Central memory CD4-positive, alpha-beta T cell (primary cell): ENCODE measurements at regions not wholly inside any gene's neighbourhood (a gene's known extent, or its start where the extent isn't known, plus 50 kb on each side); places are given as distances from the start of the nearest gene placed in this dataset.

Experiments used
- DNase-seq: peaks from one replicate; pipeline ENCODE4 v3.0.0; 2022

DNA sequence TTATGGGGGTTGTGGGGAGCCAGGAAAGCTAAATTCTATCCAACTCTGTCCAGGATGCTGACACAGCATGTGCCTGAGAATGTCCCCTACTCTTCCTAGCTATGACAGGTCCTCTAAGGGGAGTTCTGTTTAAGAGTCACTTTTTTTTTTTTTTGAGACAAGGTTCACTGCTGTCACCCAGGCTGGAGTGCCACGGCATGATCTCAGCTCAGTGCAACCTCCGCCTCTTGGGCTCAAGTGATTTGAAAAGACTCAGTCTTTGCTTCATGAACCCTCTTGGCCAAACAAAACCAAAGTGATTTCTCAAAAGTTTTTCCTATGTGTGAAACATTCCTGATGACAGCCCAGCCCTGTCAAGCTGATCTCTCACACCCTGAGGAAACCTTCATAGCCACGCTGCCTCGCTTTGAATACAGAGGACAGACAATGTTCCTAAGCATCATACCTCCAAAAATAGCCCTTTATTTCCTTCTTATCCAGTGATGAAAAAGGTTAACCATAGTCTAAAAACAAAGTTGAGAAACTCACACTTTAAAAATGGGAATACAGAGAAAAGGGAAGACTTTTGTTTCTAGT, 105.5 kb upstream of the PROK2 start:
- DNase-seq = no peak

DNA sequence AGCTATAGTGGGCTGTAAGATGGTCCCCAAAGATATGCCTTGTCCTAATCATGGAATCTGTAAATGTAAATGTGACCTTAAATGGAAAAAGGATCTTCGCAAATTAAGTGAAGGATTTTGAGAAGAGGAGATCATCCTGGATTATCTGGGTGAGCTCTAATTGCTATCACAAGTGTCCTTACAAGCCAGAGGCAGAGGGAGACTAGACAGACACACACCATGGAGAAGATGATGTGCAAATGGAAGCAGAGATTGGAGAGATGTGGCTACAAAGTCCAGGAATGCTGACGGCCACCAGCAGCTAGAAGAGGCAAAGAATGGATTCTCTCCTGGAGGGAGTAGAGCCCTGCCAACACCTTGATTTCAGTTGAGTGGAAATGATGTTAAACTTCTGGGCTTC, 102.3 kb upstream of the PROK2 start:
- DNase-seq = no peak

DNA sequence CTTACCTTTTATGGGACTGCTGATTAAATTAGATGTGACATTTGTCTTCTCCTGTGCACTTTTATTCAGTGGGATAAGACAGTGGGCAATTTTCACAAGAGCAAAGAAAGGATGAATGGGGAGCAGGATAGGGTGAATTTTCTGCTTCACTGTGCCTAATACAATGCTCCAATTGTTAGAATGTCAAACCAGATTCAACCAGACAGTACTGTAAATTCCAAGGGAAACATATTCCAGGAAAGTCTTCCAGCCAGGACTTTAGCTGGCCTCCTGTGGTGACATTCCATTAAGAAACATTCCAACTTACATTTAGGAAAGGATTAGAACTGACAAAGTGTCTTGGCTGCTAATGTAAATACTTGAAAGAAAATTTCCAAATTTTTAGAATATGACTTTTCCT, 100.1 kb upstream of the PROK2 start:
- no peak for DNase-seq

DNA sequence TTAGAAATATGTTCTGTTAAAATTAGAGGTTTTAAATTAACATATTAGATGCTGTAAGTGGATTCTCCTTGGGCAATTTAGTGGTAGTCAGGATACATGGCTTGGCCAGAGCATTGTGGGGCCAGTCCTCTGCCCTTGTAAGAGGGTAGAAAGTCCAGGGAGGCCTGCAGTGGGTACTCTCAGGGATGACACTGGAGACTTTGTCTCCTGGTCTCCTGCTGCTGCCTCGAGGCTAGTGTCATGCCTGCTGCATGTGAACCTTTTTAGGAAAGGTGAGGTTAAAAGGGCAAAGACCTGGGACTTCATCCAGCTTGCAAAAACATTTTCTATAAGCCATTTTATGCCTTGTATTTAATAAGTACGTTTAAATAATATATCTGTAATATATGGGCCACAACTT, 96.8 kb upstream of the PROK2 start:
- DNase-seq = no peak

- no peak for DNase-seq
These were observed 96.1 kb upstream of the PROK2 start for GRCh38 chr3:71881041-71881440.

GRCh38 chr3:71879089-71879488, 94.1 kb upstream of the PROK2 start:
- DNase-seq = no peak

- no peak for DNase-seq
These were observed 91.5 kb upstream of the PROK2 start for GRCh38 chr3:71876135-71877105.

GRCh38 chr3:71875461-71875947, 90.6 kb upstream of the PROK2 start:
- peak; percentile 57 for DNase-seq

DNA sequence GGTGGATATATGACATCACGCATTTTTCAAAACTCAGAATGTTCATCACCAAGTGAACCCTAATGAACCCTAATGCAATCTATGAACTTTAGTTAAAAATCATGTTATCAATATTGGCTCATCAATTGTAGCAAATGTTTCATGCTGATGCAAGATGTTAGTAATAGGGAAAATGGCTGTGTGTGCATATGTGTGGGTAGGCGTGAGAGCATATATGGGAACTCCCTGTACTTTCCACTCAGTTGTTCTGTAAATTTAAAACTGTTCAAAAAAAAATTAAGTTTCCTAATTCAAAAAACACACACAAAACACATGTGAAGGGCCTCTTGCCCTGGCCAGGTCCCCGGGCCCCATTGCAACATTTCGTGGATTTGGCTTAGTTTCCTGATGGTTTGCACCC, 89.7 kb upstream of the PROK2 start:
- DNase-seq = no peak

DNA sequence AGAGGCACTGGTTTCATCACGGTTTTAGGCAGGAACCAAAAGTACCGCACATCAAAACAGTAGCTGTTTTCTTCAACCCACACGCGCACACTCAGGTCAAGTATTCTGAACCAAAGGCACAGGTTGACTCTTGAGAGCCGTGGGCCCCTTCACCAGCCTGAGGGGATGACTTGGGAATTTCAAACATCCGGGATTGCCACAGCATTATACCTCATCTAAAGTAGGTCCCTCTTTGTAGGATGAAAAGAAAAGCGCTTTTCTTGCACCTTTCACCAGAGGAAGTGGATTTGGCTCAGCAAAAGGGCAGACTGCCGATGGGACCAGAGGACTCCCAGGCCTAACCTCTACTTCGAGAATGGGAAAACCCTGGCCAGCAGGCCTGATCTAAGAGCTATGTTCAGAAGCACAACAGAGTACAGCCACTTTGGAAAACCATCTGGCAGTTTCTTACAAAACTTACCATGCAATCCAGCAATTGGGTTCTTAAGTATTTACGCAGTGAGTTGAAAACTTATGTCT, 88.2 kb upstream of the PROK2 start:
- DNase-seq = no peak

- DNase-seq = no peak
These were observed 87.3 kb upstream of the PROK2 start for GRCh38 chr3:71872256-71872655.

DNA sequence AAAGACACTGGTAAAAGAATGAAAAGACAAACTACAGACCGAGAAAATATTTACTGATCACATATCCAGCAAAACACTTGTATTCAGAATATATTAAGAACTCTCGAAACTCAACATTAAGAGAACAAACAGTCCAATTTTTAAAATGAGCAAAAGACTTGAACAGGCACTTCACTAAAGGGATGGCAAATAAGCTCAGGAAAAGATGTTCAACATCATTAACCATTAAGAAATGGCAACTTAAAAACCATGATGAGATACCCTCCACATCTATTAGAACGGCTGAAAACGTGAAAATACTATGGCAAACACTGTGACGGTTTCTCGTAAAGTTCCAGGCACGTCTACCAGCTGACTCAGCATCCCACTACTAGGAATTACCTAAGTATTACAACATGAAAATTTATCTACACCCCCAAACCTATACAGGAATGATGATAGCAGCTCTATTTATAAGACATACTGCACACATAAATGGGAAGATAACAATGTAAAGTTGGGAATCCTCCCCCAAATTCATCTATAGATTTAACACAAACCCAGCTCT, 86.1 kb upstream of the PROK2 start:
- DNase-seq = no peak

DNA sequence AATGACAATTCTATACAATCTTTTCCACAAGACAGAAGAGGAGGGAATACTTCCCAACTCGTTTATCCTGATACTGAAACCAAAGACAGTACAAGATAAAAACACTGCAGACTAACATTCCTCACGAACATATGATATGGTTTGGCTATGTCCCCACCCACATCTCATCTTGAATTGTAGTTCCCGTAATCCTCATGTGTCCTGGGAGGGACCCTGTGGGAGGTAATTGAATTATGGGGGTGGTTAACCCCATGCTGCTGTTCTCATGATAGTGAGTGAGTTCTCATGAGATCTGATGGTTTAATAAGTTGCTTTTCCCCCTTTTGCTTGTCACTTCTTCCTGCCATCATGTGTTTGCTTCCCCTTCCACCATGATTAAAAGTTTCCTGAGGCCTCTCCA, 83.9 kb upstream of the PROK2 start:
- no peak for DNase-seq

GRCh38 chr3:71865727-71866126, 80.8 kb upstream of the PROK2 start:
- DNase-seq = no peak

DNA sequence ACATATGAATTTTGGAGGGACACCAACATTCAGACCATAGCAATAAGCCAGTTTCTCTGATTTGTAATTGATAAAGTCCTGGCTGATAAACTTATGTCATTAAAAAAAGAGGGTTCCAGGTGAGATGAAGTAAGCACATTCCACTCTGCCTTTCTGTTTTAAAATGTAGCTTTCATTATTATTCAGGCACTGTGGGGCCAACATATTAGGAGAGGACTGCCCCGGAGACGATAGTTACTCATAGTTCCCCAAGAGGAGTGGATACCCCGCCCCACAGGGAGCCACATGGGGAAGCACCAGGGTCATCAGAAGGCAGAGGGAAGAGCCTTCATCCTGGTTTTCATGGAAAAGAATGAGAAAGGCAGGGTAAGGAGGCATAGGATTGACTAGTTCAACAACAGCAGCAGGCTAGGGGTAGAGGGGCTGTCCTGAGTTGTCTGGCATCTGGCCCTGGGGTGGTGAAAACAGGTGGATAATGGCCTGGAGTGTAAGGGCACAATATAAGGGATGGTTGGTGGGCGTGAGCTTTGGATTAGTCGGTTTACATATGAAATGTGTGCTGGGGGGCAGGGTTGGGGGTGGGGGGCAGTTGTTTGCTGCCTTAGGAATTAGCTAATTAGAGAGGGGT, 78.7 kb upstream of the PROK2 start:
- no peak for DNase-seq

GRCh38 chr3:71862371-71863140, 77.6 kb upstream of the PROK2 start:
- DNase-seq = no peak

DNA sequence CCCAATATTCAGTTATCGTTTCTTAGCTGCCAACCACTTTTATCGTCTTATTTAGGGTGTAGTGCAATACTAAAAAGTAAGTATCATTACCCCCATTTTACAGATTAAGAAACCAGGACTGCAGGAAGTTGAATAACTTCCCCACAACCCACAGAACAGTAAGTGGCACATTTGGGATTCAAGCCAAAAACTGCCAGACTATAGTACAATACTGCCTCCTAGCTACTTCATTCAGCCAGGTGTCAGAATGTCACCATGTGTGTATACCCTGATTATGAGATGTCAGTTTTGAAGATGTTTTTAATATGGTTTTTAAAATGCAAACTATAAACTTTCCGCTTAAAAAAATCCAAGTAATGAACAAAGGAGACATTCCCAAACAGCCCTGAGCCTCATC, 74.2 kb upstream of the PROK2 start:
- DNase-seq = peak; percentile 57

DNA sequence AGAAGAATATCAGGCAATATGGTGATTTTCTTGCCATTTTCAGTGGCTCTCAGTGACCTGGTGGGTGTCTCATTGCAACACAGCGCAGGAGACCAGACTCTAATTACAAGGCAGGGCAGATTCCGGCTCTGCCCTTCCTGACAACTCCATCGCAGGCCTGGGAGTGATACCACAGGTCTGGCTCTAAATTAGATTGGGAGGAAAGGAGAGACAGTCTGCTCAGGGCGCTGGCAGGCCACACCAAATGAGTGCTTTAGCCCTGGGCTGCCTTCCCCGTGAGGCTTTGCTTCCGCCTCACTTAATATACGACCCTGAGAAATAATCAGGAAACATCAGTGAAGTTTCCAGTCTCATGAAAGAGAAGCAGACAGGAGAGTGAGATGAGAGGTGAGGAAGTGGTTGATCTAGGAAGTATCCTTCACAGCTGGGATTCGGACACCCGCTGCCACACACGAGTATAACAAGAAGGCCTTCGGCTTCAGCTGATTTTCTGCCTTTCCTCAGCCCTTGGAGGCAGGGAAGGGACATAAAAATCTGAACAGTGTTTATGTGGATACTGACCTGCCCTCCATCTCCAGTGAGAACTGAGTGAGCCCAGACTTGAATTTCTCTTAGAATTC, 73.7 kb upstream of the PROK2 start:
- DNase-seq = no peak

DNA sequence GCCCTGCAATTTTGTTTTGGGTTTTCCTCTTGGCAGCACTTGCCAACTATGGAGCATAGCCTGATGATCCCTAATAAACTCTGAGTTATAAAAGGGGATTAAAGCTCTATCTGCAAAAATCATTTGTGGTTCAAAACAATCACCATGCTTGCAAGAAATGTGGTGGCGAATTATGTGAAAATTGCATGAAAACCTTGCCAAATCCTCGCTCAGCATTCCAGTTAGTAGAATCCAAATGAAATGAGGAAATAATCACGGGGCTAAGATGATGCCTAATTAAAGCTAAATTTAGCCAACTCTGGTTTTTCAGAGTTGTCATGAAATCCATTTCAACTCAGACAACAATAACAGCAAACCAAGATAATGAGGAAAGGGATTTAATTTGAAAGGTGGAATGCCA, 73.0 kb upstream of the PROK2 start:
- DNase-seq = no peak

GRCh38 chr3:71854706-71855105, 69.8 kb upstream of the PROK2 start:
- DNase-seq = no peak

DNA sequence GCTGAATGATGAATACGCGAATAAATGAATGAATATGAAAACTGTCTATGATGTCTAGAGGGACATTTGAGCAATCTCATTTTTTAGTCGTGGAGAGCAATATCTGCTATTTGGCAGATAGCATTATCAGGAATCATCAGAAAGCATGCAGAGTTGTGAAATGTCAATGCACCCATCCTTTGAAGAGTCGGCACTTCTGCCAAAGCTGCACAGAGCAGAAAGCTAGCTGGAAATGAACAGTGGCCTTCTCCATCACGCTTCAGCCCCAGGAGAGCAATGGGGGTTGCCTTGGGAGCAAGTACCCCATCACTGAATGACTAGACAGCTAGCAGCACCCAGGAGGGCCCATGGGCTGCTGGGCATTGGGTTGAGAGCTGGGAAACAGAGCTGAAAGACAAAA, 69.1 kb upstream of the PROK2 start:
- no peak for DNase-seq

- DNase-seq = no peak
These were observed 66.9 kb upstream of the PROK2 start for GRCh38 chr3:71851878-71852277.
